B cell (primary cell): ENCODE measurements at regions not wholly inside any gene's neighbourhood (a gene's known extent, or its start where the extent isn't known, plus 50 kb on each side); places are given as distances from the start of the nearest gene placed in this dataset.

ENCODE experiments used
- CTCF ChIP-seq: fragments of 200-600 bp; IDR thresholded peaks from one replicate; pipeline ENCODE4 v1.8.0; 2022; ENCODE audit warnings: antibody characterized with exemption, mild to moderate bottlenecking
- EZH2 ChIP-seq: IDR thresholded peaks from 2 replicates; pipeline ENCODE4 v1.6.1; 2012; ENCODE audit warnings: borderline replicate concordance, low read depth, mild to moderate bottlenecking, moderate library complexity, low read length; ENCODE audit not compliant: insufficient read depth, poor library complexity, severe bottlenecking

- TF ChIP-seq CTCF: no peak
- no peak for TF ChIP-seq EZH2
These were observed 503.2 kb upstream of the SLC8A1 start for GRCh38 chr2:40955042-40955441.
